Breast epithelium (tissue), 3 donors: ENCODE measurements at regions not wholly inside any gene's neighbourhood (a gene's known extent, or its start where the extent isn't known, plus 50 kb on each side); places are given as distances from the start of the nearest gene placed in this dataset.

Source experiments
- POLR2A ChIP-seq: fragments of 450-650 bp; IDR thresholded peaks from one replicate; pipeline ENCODE4 v1.6.1; 2016; ENCODE audit warnings: antibody characterized with exemption, mild to moderate bottlenecking, moderate library complexity
- POLR2AphosphoS5 ChIP-seq, 3 donors: sonication (generic); formaldehyde crosslinking; IDR thresholded peaks; one replicate each; pipeline ENCODE4 v1.6.1; 2017; ENCODE audit warnings: antibody characterized with exemption in 3 of 3
- TF ChIP-seq, protein P1 (sequence below), 3 donors: fragments of 450-650 bp; IDR thresholded peaks; one replicate each; pipeline ENCODE4 v1.5.1; 2016 to 2017; ENCODE audit warnings: antibody characterized with exemption in 3 of 3, mild to moderate bottlenecking in 3 of 3, moderate library complexity in 3 of 3

GRCh38 chr6:94270091-94270948, 851.0 kb upstream of the EPHA7 start:
- TF ChIP-seq POLR2AphosphoS5 (IDR thresholded peaks at IDR 0.05) (no peak), POLR2A (no peak)
- TF ChIP-seq, protein P1, sequence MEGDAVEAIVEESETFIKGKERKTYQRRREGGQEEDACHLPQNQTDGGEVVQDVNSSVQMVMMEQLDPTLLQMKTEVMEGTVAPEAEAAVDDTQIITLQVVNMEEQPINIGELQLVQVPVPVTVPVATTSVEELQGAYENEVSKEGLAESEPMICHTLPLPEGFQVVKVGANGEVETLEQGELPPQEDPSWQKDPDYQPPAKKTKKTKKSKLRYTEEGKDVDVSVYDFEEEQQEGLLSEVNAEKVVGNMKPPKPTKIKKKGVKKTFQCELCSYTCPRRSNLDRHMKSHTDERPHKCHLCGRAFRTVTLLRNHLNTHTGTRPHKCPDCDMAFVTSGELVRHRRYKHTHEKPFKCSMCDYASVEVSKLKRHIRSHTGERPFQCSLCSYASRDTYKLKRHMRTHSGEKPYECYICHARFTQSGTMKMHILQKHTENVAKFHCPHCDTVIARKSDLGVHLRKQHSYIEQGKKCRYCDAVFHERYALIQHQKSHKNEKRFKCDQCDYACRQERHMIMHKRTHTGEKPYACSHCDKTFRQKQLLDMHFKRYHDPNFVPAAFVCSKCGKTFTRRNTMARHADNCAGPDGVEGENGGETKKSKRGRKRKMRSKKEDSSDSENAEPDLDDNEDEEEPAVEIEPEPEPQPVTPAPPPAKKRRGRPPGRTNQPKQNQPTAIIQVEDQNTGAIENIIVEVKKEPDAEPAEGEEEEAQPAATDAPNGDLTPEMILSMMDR (IDR thresholded peaks at IDR 0.05): no peak
